ENCODE measurements at regions not wholly inside any gene's neighbourhood (a gene's known extent, or its start where the extent isn't known, plus 50 kb on each side); places are given as distances from the start of the nearest gene placed in this dataset.

DNA sequence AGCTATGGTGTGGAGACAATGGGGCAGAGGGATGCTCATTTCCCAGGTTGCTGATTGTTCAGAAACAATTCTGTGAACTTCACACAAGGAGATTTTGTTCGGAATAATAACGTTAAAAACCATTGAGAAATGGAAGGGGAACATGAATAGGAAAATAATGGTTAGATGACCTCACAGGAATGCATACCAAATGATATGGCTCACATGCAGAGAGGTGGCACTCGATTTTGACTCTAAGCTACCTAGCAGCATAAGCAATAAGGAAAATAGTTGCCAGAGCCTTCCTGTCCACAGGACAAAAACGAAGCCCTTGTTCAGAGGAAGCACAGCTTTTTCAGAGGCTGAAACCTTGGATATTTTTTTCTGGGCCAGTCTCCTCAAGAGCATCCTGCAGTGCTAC, 293.1 kb downstream of the ZEB1 start:
- Histone ChIP-seq H3K9me3 (no peaks in the 10 kb centered on the region), H3K27me3 (replicated peaks; ENCODE audit: insufficient read depth) (no peaks in the 10 kb centered on the region), H3K4me3 (no peak overlapping the region), H3K27ac (no peak overlapping the region), H3K36me3 (no peaks in the 10 kb centered on the region), H3K4me1 (replicated peaks) (no peaks in the 10 kb centered on the region)
- intact Hi-C loops (cut with DNase I), result no loop called here
- TF ChIP-seq POLR2AphosphoS5 (IDR thresholded peaks at IDR 0.05), result no peak
- TF ChIP-seq POLR2A (IDR thresholded peaks at IDR 0.05), result no peak
- TF ChIP-seq, protein P1, sequence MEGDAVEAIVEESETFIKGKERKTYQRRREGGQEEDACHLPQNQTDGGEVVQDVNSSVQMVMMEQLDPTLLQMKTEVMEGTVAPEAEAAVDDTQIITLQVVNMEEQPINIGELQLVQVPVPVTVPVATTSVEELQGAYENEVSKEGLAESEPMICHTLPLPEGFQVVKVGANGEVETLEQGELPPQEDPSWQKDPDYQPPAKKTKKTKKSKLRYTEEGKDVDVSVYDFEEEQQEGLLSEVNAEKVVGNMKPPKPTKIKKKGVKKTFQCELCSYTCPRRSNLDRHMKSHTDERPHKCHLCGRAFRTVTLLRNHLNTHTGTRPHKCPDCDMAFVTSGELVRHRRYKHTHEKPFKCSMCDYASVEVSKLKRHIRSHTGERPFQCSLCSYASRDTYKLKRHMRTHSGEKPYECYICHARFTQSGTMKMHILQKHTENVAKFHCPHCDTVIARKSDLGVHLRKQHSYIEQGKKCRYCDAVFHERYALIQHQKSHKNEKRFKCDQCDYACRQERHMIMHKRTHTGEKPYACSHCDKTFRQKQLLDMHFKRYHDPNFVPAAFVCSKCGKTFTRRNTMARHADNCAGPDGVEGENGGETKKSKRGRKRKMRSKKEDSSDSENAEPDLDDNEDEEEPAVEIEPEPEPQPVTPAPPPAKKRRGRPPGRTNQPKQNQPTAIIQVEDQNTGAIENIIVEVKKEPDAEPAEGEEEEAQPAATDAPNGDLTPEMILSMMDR (IDR thresholded peaks at IDR 0.05), result no peak
- no peak for DNase-seq (ENCODE audit: low spot score)
- WGBS, result 72% methylated on average over 4 of the region's 4 CpGs

DNA sequence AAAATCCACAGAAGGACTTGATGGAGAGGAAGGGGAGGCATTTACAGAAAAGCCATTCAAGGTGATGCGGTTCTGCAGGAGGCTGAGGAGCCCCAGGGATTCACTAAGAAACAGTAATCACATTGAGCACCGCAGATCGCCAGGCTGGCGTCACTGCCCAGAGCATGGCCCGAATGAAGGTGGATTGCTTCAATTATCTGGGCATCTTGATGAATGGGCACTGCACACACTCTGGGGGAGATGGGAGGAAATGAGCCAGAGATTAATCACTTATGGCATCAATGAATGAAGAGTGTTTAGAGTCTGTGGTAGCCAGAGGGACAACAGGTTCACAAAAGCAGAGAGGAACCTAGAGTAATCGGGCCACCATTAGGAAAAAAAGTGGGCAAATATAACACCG, 292.1 kb downstream of the ZEB1 start:
- no peak overlapping the region for H3K4me3 ChIP-seq
- H3K36me3 ChIP-seq, result no peaks in the 10 kb centered on the region
- H3K4me1 ChIP-seq (replicated peaks), result no peaks in the 10 kb centered on the region
- 92% methylated on average over 7 of the region's 7 CpGs for WGBS
- intact Hi-C loops (cut with DNase I), result no loop called here
- TF ChIP-seq POLR2AphosphoS5 (IDR thresholded peaks at IDR 0.05) (no peak), POLR2A (IDR thresholded peaks at IDR 0.05) (no peak)
- TF ChIP-seq, protein P1 (IDR thresholded peaks at IDR 0.05), result no peak
- no peak for DNase-seq (ENCODE audit: low spot score)
- no peaks in the 10 kb centered on the region for H3K27me3 ChIP-seq (replicated peaks; ENCODE audit: insufficient read depth)
- H3K9me3 ChIP-seq, result no peaks in the 10 kb centered on the region
- H3K27ac ChIP-seq, result no peak overlapping the region

DNA sequence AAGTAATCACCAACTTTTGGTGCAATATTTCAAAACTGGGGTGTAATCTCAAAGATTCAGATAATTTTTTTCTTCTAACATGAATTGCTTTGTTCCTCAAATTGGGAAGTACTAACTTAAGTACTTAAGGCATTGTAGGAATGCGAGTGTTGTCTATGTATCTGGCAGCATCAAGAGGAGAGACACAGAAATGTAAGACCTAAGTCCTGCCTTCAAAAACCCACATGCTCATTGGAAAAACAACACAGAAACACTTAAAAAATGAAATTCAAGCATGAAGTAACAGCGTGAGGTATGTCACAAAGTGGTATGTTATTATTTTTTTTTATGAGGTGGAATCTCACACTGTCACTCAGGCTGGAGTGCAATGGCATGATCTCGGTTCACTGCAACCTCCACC, 288.5 kb downstream of the ZEB1 start:
- intact Hi-C loops (cut with DNase I), result loop anchor here (10.0 kb wide), 1 partner anchor 823 kb away; no protein-coding TSS in a partner anchor

DNA sequence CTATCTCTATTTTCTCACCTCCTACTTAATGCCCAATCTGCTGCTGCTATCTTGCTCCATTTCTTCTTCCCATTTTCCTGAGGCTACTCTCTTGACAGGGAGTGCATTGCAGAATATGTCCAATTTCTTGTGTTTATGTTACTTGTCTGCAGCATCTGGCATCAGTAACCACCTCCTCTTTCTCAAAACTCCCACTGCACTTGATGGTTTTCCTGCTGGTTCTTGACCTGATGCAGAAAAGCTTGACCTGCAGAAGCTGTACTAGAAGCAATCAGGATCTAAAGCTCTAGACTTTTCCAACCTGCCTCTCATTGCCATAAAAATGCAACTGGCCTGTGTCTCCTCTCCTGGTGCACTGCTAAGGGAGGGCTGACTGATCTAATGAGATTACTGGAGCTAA, 287.8 kb downstream of the ZEB1 start:
- H3K27me3 ChIP-seq (replicated peaks; ENCODE audit: insufficient read depth), result no peaks in the 10 kb centered on the region
- H3K9me3 ChIP-seq, result no peaks in the 10 kb centered on the region
- H3K27ac ChIP-seq, result no peak overlapping the region
- no peak for DNase-seq (ENCODE audit: low spot score)
- no peak overlapping the region for H3K4me3 ChIP-seq
- TF ChIP-seq POLR2A (IDR thresholded peaks at IDR 0.05), result no peak
- TF ChIP-seq POLR2AphosphoS5 (IDR thresholded peaks at IDR 0.05), result no peak
- TF ChIP-seq, protein P1 (IDR thresholded peaks at IDR 0.05), result no peak
- no peaks in the 10 kb centered on the region for H3K36me3 ChIP-seq
- intact Hi-C loops (cut with DNase I), result loop anchor here (10.0 kb wide), 1 partner anchor 822 kb away; no protein-coding TSS in a partner anchor
- no peaks in the 10 kb centered on the region for H3K4me1 ChIP-seq (replicated peaks)

More for the DNA sequence above, 288.5 kb downstream of the ZEB1 start:
- no peak for DNase-seq (ENCODE audit: low spot score)
- H3K4me1 ChIP-seq (replicated peaks), result no peaks in the 10 kb centered on the region
- H3K9me3 ChIP-seq, result no peaks in the 10 kb centered on the region
- H3K27me3 ChIP-seq (replicated peaks; ENCODE audit: insufficient read depth), result no peaks in the 10 kb centered on the region
- no peak for TF ChIP-seq POLR2AphosphoS5 (IDR thresholded peaks at IDR 0.05)
- no peak for TF ChIP-seq POLR2A (IDR thresholded peaks at IDR 0.05)
- TF ChIP-seq, protein P1 (IDR thresholded peaks at IDR 0.05), result no peak
- no peaks in the 10 kb centered on the region for H3K36me3 ChIP-seq
- WGBS, result 91% methylated on average over 3 of the region's 3 CpGs
- H3K4me3 ChIP-seq, result no peak overlapping the region
- no peak overlapping the region for H3K27ac ChIP-seq

DNA sequence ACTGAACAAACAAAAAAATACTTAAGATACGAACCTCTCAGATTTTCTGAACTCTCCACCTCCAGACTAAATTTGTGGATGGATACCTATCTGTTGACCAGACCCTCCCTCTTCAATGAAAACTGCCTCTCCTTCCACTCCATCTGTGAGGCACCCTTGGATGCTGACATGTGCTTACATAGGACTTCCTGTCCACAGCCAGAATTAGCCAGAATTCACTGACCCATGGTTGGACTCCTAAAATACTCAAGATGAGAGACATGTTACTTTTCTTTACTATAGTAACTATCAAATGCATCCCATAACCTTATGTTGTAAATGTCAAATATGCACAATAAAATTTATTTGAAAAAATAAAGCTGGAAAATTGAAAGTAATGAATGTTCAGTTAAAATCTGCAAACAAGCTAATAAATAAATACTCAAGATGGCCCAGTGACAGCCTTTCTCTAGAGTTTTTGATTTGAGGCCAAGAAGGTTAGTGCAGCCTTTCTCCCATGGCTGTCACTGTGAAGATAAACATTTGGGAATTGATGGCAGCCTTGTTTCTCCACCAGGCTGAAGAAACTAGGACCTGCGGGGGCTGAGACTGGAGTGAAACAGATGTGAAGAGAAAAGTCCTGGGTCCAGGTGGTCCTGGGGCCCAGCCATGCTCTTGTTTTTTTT, 287.0 kb downstream of the ZEB1 start:
- Histone ChIP-seq H3K9me3 (no peaks in the 10 kb centered on the region), H3K27me3 (replicated peaks; ENCODE audit: insufficient read depth) (no peaks in the 10 kb centered on the region), H3K27ac (no peak overlapping the region), H3K4me1 (replicated peaks) (no peaks in the 10 kb centered on the region), H3K4me3 (no peak overlapping the region), H3K36me3 (no peaks in the 10 kb centered on the region)
- DNase-seq (ENCODE audit: low spot score), result no peak
- intact Hi-C loops (cut with DNase I), result loop anchor here (10.0 kb wide), 1 partner anchor 821 kb away; no protein-coding TSS in a partner anchor
- TF ChIP-seq POLR2AphosphoS5 (IDR thresholded peaks at IDR 0.05) (no peak), POLR2A (IDR thresholded peaks at IDR 0.05) (no peak)
- TF ChIP-seq, protein P1 (IDR thresholded peaks at IDR 0.05), result no peak
- 38% methylated on average over 2 of the region's 2 CpGs for WGBS
